ENCODE measurements at regions not wholly inside any gene's neighbourhood (a gene's known extent, or its start where the extent isn't known, plus 50 kb on each side); places are given as distances from the start of the nearest gene placed in this dataset.

- no peaks in the 10 kb centered on the region for H3K9me3 ChIP-seq
- no peaks in the 10 kb centered on the region for H3K4me1 ChIP-seq
- H3K4me3 ChIP-seq, result no peak overlapping the region
- WGBS, 2 donors, result 66 to 72% methylated on average over 17 to 18 of the region's 18 CpGs
- H3K27me3 ChIP-seq, result no peaks in the 10 kb centered on the region
- H3K36me3 ChIP-seq (ENCODE audit: low read depth, missing control alignments), result no peaks in the 10 kb centered on the region
- DNase-seq, result no peak
- no peak for TF ChIP-seq POLR2A (IDR thresholded peaks at IDR 0.05)
- no peak for TF ChIP-seq CTCF (IDR thresholded peaks at IDR 0.05)
- intact Hi-C loops (cut with DNase I; ENCODE audit: low total_unique reads), result no loop called here
- H3K27ac ChIP-seq, result no peak overlapping the region
These were observed 271.5 kb downstream of the SOX9 start for GRCh38 chr17:72392056-72393010.

- WGBS, 2 donors, result 89 to 94% methylated on average over 2 of the region's 2 CpGs
- no peaks in the 10 kb centered on the region for H3K9me3 ChIP-seq
- no peaks in the 10 kb centered on the region for H3K36me3 ChIP-seq (ENCODE audit: low read depth, missing control alignments)
- H3K27me3 ChIP-seq, result no peaks in the 10 kb centered on the region
- H3K4me1 ChIP-seq, result no peaks in the 10 kb centered on the region
- H3K4me3 ChIP-seq, result no peak overlapping the region
- no peak for TF ChIP-seq CTCF (IDR thresholded peaks at IDR 0.05)
- TF ChIP-seq POLR2A (IDR thresholded peaks at IDR 0.05), result no peak
- intact Hi-C loops (cut with DNase I; ENCODE audit: low total_unique reads), result no loop called here
- no peak for DNase-seq
- H3K27ac ChIP-seq, result no peak overlapping the region
These were observed 272.7 kb downstream of the SOX9 start for GRCh38 chr17:72393553-72393952.

- WGBS, 2 donors, result 85 to 95% methylated on average over 6 of the region's 6 CpGs
- TF ChIP-seq CTCF (IDR thresholded peaks at IDR 0.05) (no peak), POLR2A (IDR thresholded peaks at IDR 0.05) (no peak)
- intact Hi-C loops (cut with DNase I; ENCODE audit: low total_unique reads), result no loop called here
- no peak overlapping the region for H3K4me3 ChIP-seq
- no peak overlapping the region for H3K27ac ChIP-seq
- no peak for DNase-seq
- no peaks in the 10 kb centered on the region for H3K9me3 ChIP-seq
- no peaks in the 10 kb centered on the region for H3K36me3 ChIP-seq (ENCODE audit: low read depth, missing control alignments)
- H3K27me3 ChIP-seq, result no peaks in the 10 kb centered on the region
- H3K4me1 ChIP-seq, result no peaks in the 10 kb centered on the region
These were observed 273.7 kb downstream of the SOX9 start for GRCh38 chr17:72394531-72394930.

GRCh38 chr17:72396121-72396520 is 275.3 kb downstream of the SOX9 start:
- no peak overlapping the region for H3K4me3 ChIP-seq
- H3K4me1 ChIP-seq, result no peaks in the 10 kb centered on the region
- 96 to 98% methylated on average over 3 of the region's 3 CpGs for WGBS, 2 donors
- no peak overlapping the region for H3K27ac ChIP-seq
- intact Hi-C loops (cut with DNase I; ENCODE audit: low total_unique reads), result no loop called here
- TF ChIP-seq CTCF (IDR thresholded peaks at IDR 0.05) (no peak), POLR2A (IDR thresholded peaks at IDR 0.05) (no peak)
- H3K27me3 ChIP-seq, result no peaks in the 10 kb centered on the region
- no peak for DNase-seq
- no peaks in the 10 kb centered on the region for H3K36me3 ChIP-seq (ENCODE audit: low read depth, missing control alignments)
- no peaks in the 10 kb centered on the region for H3K9me3 ChIP-seq

Data from testis (tissue), 2 donors.